ENCODE measurements at regions not wholly inside any gene's neighbourhood (a gene's known extent, or its start where the extent isn't known, plus 50 kb on each side); places are given as distances from the start of the nearest gene placed in this dataset.

GRCh38 chr1:168829876-168830275, 100.9 kb upstream of the DPT start:
- no peak overlapping the region for H3K4me3 ChIP-seq (replicated peaks in 1 of 3; ENCODE audit: insufficient read depth in 1 of 3, low read depth in 2 of 3, low read length in 3 of 3)
- ATAC-seq (no peak), FAIRE-seq (no peak), DNase-seq (ENCODE audit: low spot score) (no peak)
- no peaks in the 10 kb centered on the region for H3K36me3 ChIP-seq (replicated peaks in 1 of 2; ENCODE audit: control insufficient read depth in 1 of 2, insufficient read depth in 2 of 2, low read length in 2 of 2)
- H3K79me2 ChIP-seq (ENCODE audit: insufficient read depth, low read length): no peaks in the 10 kb centered on the region
- no peaks in the 10 kb centered on the region for H4K20me1 ChIP-seq (ENCODE audit: insufficient read depth, low read length)
- no TSS peak for BruUV-seq (replicated peaks)
- TF ChIP-seq HMG20A (CRISPR knock-in tag; IDR thresholded peaks at IDR 0.05; ENCODE audit: borderline replicate concordance): no peak
- TF ChIP-seq ZNF253 (CRISPR knock-in tag; IDR thresholded peaks at IDR 0.05; ENCODE audit: borderline replicate concordance): no peak
- no peak for TF ChIP-seq ZNF235 (CRISPR knock-in tag; IDR thresholded peaks at IDR 0.05; ENCODE audit: borderline replicate concordance)
- TF ChIP-seq HOXA7 (CRISPR knock-in tag; IDR thresholded peaks at IDR 0.05): no peak
- no peak for TF ChIP-seq TFE3 (CRISPR knock-in tag; IDR thresholded peaks at IDR 0.05)
- no peak for TF ChIP-seq MEF2D (CRISPR knock-in tag; IDR thresholded peaks at IDR 0.05)
- TF ChIP-seq ZNF607 (CRISPR knock-in tag; IDR thresholded peaks at IDR 0.05; ENCODE audit: borderline replicate concordance): no peak
- H3K9ac ChIP-seq (ENCODE audit: insufficient read depth, low read depth, low read length): no peak overlapping the region
- no peaks in the 10 kb centered on the region for H3K27me3 ChIP-seq (ENCODE audit: control insufficient read depth in 1 of 2, insufficient read depth in 2 of 2, low read length in 2 of 2)
- ChIA-PET POLR2A (no interaction called here), CTCF (ENCODE audit: low intra/inter-chr PET ratio, low total read pairs) (no interaction called here)
- in situ Hi-C loops (cut with HindIII; ENCODE audit: extremely low pct_ligation_motif_present, low pct_unique_long_range_greater_than_20kb) (no loop called here), intact Hi-C loops (cut with micrococcal nuclease; ENCODE audit: unreplicated experiment) (loop anchor here (10.0 kb wide), 1 partner anchor 225 kb away; no protein-coding TSS in a partner anchor)
- 0 out of 2 replicates have a peak overlapping the region, but pooled peaks have one; percentile 36 for H3K4me2 ChIP-seq (ENCODE audit: low read depth, low read length)
- H3K4me1 ChIP-seq (ENCODE audit: insufficient read depth, low read length): peaks cover 55% of the 10 kb centered on the region
- H3K27ac ChIP-seq (ENCODE audit: extremely low read length, insufficient read depth, low read length): no peak overlapping the region
- no peaks in the 10 kb centered on the region for H3K9me3 ChIP-seq (ENCODE audit: low read length)
- peak overlapping the region; percentile 2 for H2AFZ ChIP-seq (ENCODE audit: low read length)

- peak overlapping the region; percentile 42 for H3K27ac ChIP-seq (ENCODE audit: extremely low read length, insufficient read depth, low read length)
- H3K4me1 ChIP-seq (ENCODE audit: insufficient read depth, low read length): peaks cover 62% of the 10 kb centered on the region
- FAIRE-seq (no peak), DNase-seq (ENCODE audit: low spot score) (peak; percentile 29), ATAC-seq (peak; percentile 16; the same call in 2 of the 3 replicates)
- H2AFZ ChIP-seq (ENCODE audit: low read length): peak overlapping the region; percentile 2
- no TSS peak for BruUV-seq (replicated peaks)
- 31% methylated on average over 2 of the region's 2 CpGs for WGBS (ENCODE audit: low lambda C conversion rate)
- no peaks in the 10 kb centered on the region for H3K27me3 ChIP-seq (ENCODE audit: control insufficient read depth in 1 of 2, insufficient read depth in 2 of 2, low read length in 2 of 2)
- H3K9me3 ChIP-seq (ENCODE audit: low read length): no peaks in the 10 kb centered on the region
- H3K36me3 ChIP-seq (replicated peaks in 1 of 2; ENCODE audit: control insufficient read depth in 1 of 2, insufficient read depth in 2 of 2, low read length in 2 of 2): no peaks in the 10 kb centered on the region
- H3K79me2 ChIP-seq (ENCODE audit: insufficient read depth, low read length): no peaks in the 10 kb centered on the region
- in situ Hi-C loops (cut with HindIII; ENCODE audit: extremely low pct_ligation_motif_present, low pct_unique_long_range_greater_than_20kb) (no loop called here), intact Hi-C loops (cut with micrococcal nuclease; ENCODE audit: unreplicated experiment) (loop anchor here (10.0 kb wide), 1 partner anchor 226 kb away; no protein-coding TSS in a partner anchor)
- CTCF ChIA-PET (ENCODE audit: low intra/inter-chr PET ratio, low total read pairs): no interaction called here
- no peak overlapping the region for H3K4me3 ChIP-seq (replicated peaks in 1 of 3; ENCODE audit: insufficient read depth in 1 of 3, low read depth in 2 of 3, low read length in 3 of 3)
- peak overlapping the region; percentile 36; the same call in 1 of the 2 replicates for H3K4me2 ChIP-seq (ENCODE audit: low read depth, low read length)
- no peaks in the 10 kb centered on the region for H4K20me1 ChIP-seq (ENCODE audit: insufficient read depth, low read length)
- no peak overlapping the region for H3K9ac ChIP-seq (ENCODE audit: insufficient read depth, low read depth, low read length)
- POLR2A ChIA-PET: no interaction called here
- TF ChIP-seq NFIB (CRISPR knock-in tag; IDR thresholded peaks at IDR 0.05; ENCODE audit: borderline replicate concordance) (no peak), NFIC (IDR thresholded peaks at IDR 0.05; ENCODE audit: low read length) (no peak), HOXD1 (CRISPR knock-in tag; IDR thresholded peaks at IDR 0.05) (no peak), ZNF646 (CRISPR knock-in tag; IDR thresholded peaks at IDR 0.05) (peak; percentile 21; the same call in 1 of the 2 replicates)
Observed at GRCh38 chr1:168830562-168830961, 101.6 kb upstream of the DPT start.
